ENCODE measurements at regions not wholly inside any gene's neighbourhood (a gene's known extent, or its start where the extent isn't known, plus 50 kb on each side); places are given as distances from the start of the nearest gene placed in this dataset.
"Not testable (repeated sequence)": the region's sequence is repeated elsewhere in the genome, so short reads cannot be mapped to it uniquely, and the experiment has no call there.

DNA sequence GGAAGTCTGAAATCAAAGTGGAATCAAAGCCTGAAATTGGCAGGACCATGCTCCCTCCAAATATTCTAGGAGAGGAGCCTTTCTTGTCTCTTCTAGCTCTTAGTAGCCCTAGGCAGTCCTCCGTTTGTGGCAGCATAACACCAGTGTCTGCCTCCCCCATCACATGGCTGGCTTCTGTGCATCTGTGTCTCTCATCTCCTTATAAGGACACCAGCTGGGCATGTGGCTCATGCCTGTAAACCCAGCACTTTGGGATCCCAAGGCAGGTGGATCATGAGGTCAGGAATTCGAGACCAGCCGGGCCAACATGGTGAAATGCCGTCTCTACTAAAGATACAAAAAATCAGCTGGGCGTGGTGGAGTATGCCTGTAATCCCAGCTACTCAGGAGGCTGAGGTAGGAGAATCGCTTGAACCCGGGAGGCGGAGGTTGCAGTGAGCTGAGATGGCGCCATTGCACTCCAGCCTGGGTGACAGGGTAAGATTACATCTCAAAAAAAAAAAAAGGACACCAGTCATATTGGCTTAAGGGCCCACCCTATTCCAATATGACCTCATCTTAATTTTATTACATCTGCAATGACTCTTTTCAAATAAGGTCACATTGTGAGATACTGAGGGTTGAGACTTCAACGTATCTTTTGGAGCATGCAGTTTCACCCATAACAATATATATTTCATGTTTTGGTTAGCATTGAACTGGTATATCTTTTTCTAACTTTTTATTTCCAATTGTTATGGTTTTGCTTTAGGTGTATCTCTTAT lies 148.0 kb upstream of the TPM1 start:
- no peak for DNase-seq (ENCODE audit: low read depth)

DNA sequence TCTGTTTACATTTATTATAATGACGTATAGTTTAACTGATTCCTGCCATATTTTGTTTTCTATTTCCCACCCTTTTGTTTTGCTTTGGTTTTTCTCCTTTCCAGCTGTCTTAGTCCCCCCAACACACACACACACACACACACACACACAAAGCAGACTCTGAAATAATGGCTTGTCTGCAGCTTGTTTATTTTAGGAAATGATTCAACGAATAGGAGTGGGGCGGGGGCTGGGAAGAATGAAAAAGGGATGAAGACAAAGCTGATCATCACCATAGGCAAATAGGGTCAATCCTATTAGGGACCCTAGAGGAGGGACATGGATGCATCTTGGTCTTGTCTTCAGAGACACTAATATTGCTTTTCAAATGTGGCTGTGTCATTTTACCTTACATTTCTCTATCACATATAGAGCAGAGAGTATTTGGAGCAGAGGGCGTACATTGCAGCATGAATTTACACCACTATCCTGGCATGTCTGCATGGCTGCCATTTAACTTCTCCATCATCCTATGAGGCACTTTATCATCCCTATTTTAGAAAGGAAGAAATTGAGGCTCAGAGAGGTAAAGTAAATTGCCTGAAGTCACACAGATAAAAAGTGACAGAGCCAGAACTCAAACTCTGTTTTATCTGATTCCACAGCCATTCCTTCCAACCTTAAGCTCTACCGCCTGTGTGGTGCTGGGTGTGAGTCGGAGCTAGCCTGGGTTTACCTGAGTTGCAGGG lies 147.2 kb upstream of the TPM1 start:
- peak; percentile 77 for DNase-seq (ENCODE audit: low read depth)

DNA sequence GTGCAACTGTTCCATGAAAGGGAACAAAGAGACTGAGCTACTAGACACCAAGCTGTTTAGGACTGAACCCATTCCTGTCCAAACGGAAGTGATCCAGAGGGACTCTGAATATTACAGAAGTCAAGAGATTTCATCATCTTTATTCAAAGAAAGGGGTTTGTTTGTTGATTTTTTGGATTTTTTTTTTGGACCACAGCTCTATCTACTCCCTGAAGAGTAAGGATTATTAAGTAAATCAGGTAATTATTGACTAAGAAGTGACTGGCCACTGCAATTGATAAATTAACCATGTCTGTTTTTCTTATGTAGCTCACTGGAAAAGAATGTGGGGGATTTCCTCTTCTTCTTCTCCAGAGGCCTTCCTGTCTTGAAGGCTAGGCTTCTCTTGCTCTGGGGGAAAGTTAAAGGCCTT lies 146.6 kb upstream of the TPM1 start:
- peak; percentile 68 for DNase-seq (ENCODE audit: low read depth)

DNA sequence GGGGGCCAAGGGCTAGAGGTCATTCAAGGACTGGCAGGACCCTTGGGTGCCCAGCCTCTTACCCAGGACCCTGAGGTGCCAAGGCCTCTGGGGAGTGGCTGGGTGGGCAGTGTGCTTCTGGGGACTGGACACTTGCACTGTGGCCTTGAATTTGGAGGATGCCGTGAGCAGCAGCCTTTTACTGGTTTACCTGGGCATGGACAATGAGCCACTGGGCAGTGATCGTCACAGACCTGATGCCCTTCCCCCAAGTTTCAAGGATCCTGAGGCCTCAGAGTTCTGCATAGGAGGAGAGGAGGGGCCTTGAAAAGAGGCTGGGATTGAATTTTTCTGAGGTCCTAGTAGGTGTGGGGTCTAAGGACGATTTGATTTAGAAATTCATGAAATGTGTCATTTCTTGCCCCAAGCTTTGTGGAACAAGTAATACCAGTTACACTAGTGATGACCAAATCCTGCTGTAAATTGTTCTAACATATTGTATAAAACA lies 146.1 kb upstream of the TPM1 start:
- DNase-seq (ENCODE audit: low read depth), result no peak

DNA sequence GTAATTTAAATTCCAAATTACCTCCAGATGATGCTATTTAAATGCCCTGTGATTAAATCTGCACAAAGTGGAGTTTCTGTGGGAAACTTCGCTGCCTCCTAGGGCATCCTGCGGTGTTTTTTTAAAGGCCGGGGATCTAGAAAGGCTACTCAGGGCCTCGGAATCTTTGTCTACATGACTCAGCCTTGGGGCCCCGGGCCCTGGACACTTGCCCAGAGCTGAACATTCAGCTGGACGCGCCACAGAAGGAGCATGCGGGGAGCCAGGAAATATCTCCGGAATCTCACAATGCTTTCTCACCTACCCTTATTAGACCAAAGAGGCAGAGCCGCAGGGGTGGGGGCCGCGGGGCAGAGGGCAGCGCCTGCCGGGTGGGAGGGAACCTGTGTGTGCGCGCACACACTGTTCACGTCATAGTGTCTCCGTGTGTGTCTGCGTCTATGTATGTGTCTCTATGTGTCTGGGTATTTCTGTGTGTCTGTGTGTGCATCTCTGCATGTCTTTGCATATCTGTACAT lies 145.5 kb upstream of the TPM1 start:
- peak; percentile 98 for DNase-seq (ENCODE audit: low read depth)

DNA sequence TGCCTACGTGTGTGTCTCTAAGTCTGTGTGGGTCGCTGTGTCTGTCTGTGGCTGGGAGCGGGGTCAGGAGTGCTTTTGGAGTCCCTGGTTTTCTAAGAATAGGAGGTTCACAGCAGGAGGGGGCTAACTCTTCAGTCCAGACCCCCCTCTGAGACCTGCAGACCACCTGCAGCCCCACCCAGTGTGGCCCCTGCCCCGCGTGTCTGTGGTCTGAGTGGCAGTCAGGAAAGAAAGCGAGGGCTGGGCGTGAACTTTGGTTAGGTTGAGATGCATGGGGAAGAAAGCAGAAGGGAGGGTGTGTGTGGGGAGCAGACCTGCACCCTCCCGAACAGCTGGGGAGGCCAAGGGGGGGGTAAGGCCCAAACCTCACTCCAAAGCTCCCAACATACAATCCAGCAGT lies 144.9 kb upstream of the TPM1 start:
- no peak for DNase-seq (ENCODE audit: low read depth)

DNA sequence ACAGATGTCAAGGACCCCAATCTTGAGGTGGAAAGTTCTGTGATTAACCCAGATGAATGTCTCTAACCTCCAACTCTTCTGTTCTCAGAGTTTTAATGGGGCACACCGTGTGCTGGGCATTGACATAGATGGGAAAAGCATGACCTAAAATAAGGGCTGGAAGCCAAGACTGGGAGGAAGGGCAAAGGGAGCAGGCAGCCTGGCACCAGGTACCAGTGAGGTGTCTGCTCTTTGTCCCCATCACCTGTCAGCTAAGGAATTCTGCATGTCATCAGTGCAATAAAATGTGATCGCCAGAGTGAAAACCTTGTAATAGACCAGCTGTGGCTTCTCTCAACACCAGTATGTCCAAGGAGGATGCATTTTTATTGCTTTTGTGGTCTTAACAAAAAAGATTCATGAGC lies 143.5 kb upstream of the TPM1 start:
- DNase-seq (ENCODE audit: low read depth), result no peak

DNA sequence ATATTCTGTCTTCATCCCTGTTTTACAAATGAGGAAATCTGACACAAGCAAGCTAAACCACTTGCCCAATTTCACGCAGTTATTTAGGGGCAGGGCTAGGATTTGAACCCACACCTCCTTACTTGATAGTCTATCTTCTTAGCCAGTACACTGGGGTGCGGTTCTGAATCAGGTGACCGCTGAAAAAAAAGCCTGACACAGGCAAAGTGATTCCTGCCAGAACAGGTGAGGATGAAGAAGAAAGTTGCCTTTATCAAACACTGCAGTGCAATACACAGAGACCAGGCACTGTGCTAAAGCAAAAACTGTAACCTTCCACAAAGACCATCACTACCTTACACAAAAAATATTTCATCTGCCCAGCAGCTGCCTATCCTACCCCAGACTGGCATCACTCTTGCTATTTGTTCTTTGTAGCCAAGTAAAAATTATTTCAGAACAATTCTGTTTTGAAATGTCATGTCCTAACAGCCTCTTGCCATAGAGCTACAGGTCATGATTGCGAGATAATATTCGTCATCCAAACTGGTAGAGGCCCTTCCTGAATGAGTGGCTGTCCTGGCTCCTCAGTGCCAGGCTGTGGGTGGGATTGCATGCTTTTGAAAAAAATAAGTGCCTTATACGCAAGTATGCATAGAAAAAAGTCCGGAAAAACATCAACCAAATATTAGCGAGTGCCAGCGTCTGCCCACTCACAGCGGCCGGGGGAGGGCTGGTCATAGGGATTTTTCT lies 142.3 kb upstream of the TPM1 start:
- DNase-seq (ENCODE audit: low read depth), result no peak

DNA sequence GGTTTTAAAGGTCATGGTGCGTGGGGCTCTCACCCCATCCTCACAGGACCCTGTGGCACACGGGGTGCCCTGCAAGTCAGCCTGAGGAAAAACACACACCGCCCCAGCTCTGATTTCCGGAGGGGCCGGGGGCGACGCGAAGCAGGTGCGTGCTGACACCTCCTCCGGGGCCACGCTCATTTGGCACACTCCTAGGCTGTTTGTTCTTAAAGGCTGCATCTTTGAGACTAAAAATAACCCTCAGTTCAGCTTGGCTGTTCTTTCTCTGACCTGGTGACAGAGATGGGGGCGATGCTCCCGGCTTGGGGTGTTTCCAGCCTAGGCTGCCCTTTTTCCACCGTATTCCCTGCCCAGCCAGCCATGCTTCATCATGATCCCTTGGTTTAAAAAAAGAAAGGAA lies 141.5 kb upstream of the TPM1 start:
- no peak for DNase-seq (ENCODE audit: low read depth)

DNA sequence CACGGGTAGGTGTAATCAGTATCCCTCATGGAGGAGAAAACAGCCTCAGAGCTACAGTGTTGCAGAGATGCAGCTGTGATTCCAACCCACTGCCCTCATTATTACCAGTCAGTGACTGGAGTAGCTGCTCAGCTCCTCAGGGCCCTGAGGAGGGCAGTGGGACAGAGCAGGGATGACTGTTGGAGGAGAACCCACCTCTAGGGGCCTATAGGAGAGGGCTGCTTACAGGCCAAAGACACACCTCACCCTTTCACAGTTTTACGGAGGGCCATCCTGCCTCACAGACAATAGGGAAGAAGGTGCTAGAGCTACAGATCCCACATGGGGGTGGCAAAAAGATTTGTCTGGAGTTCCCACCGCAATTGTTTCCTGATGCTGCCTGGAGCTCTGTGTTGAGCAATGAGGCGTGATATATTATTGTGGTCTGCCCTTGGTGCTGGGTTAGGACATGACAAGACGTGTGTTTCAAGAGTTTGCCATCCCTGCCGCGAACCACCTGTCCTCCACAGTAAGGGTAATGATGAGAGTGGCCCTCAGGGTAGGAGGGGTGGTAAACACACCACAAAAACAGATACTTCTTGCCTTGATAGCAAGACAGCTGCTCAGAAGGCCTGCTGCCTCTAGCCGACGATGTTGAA lies 140.5 kb upstream of the TPM1 start:
- no peak for DNase-seq (ENCODE audit: low read depth)

DNA sequence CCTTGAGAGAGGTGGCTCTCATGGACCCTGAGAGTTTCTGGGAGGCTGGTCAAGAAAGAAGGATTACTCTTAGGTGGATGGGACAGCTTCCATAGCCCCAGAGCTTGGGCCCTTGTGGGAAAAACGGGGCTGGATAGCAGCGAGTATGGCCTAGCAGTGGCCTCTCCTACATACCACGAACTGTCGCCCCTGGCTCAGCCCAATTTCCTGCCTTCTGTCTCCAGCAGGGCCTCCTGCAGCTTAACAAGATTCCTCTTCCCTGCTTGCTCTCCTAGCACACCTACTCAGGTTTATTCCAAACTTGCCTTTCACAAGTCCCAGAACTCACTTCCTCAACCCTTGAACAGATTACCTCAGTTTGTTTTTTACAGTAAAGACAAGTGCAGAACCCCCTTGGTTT lies 139.7 kb upstream of the TPM1 start:
- no peak for DNase-seq (ENCODE audit: low read depth)

DNA sequence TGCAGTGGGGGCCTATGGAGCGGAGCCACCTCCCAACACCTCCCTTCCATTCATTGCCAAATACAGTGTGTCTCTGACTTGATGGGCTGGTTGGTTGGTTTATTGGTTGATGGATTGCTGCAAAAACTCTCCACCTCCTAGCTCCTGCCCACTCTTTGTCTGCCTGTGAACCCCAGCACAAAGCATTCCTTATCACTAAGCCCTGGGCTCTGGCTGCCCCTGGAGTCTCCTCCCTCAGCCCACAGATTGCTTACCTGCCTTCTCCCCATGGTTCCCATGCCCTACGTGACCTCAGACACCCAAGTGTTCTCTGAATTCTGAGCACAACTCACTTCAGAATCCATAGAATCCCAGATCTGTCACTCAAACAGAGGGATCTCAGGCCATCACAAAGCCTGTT lies 139.1 kb upstream of the TPM1 start:
- no peak for DNase-seq (ENCODE audit: low read depth)

DNA sequence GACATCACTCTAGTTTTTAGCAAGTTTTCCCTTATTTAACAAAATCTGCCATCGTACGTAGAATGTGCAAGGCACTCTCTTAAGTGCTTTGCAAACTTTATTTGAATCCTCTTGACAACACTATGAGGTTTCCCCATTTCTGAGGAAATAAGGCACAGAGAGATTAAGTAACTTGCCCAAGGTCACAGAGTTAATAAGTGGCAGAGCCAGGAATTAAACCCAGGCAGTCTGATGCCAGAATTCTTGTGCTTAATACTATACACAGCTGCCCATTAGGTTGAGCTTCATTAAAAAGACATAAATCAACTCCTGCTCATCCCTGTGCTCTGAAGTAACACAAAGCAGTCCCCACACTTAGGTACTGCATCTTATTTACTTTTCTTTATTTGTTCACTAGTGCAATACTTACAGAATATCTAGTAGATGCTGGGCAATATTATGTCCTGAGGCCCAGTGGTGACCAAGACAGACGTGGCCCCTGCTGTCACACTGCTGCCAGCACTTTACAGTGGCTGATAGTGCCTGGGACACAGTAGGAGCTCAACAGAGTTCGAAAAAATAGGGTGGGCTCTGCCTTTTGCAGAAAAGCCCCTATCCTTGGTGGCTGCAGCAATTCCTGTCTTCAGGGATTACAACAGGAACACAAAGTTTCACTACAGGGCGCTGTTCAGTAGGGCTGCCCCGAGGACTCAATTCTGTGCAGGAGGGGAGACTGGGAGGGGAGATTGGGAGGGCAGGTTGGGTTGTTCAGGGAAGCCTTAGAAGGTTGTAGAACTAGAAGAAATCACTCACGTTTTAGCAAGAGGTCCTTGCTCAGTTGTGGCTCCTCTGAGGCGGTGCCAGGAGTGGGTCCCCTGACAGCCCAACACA lies 138.3 kb upstream of the TPM1 start:
- no peak for DNase-seq (ENCODE audit: low read depth)

DNA sequence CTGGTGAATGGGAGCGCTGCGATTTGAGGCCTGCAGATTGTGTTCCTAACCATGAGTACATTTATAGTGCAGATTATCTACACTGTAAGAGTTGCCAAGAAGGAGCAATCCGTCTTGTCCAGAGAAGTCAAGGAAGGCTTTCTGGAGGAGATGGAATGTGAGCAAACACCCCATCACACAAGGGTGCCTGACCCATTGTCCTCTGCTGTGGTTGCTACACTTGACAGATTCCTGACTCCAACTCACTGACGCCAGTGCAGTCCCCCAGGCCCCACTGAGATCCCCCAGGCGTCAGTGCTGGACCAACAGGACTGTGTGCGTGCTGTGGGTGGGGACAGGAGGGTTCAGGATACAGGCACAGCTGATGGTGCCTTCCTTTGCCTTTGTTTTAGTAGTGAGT lies 135.9 kb upstream of the TPM1 start:
- DNase-seq (ENCODE audit: low read depth), result no peak

DNA sequence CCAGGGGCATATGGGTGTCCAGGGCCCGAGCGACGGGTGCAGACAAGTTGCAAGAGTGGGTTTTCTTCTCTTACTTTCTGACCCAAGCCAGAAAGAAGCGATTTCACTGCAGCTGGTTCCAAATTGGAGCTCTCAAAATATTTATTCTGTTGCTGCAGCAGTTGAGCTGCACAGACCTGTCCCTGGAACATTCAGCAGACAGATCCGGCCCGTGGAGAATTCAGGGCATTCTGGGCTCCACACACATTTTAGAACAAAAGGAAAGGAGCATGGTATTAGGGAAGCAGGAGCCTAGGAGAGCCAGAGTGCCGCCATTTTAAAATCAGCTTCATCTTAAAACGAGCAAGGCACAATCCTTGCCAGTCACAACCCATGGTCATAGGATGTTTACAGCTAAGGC lies 135.3 kb upstream of the TPM1 start:
- DNase-seq (ENCODE audit: low read depth), result no peak

DNA sequence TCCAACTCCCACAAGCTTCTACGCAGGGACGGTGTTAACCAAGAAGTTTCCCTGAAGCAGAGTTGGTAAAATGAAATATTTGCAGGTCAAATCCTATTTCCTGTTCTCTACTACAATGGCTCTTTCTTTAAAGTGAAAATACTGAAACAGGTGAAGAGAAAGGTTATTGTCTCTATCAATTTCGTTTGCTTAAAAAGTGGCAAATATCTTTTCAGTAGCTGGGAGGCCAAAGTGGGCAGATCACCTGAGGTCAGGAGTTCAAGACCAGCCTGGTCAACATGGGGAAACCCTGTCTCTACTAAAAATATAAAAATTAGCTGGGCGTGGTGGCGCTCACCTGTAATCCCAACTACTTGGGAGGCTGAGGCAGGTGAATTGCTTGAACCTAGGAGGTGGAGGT lies 134.2 kb upstream of the TPM1 start:
- not testable (repeated sequence) for DNase-seq (ENCODE audit: low read depth)

DNA sequence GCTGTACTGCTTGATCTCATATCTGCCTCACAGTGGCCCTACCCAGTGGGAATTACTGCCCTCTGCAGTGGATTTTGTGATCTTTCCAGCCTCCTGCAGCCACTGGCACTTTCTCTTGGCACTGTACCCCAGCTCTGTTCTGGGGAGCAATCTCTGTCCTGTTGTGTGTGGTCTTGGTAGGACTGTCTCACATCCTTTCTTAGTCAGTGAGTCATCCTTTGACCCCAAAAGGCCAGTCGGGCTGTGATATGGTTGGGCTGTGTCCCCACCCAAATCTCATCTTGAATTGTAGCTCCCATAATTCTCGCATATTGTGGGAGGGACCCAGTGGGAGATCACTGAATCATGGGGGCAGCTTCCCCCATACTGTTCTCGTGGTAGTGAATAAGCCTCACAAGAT lies 133.3 kb upstream of the TPM1 start:
- DNase-seq (ENCODE audit: low read depth), result no peak

DNA sequence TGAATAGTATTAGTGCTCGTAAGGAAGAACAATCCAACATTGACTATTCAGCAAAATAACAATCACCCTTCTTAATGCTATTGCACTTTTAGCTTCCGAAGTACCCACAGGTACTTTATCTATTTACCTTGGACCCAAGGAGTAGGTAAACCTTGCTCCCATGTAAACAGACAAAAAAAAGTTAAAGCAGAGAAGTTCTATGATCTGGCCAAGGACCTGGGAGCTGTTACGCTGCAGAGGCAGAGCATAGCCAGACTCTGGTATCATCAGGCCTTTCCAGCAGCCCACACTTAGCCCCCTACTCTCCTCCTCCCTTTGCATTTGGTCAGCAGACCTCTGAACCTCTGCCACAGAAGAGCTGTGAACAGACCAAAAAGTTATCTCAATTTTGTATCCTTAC lies 130.3 kb upstream of the TPM1 start:
- no peak for DNase-seq (ENCODE audit: low read depth)

DNA sequence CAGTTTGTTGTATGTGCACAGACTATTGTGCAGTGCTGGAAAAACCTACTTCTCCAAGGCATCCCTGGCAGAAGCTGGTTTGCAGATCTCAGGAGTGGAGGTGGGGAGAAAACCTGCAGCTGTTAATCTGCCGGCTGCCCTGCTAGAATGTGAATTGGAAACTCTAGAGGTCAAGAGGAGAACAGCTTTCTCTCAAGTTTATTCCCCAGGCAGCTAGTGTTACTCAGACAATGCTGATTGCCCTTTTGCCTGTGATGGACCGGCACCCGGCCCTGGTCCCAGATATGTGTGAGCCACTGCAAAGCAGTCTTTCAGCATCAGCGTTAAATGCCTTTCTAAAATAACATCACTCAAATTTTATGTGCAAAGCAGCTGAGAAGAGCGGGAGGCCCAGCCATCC lies 129.7 kb upstream of the TPM1 start:
- no peak for DNase-seq (ENCODE audit: low read depth)

DNA sequence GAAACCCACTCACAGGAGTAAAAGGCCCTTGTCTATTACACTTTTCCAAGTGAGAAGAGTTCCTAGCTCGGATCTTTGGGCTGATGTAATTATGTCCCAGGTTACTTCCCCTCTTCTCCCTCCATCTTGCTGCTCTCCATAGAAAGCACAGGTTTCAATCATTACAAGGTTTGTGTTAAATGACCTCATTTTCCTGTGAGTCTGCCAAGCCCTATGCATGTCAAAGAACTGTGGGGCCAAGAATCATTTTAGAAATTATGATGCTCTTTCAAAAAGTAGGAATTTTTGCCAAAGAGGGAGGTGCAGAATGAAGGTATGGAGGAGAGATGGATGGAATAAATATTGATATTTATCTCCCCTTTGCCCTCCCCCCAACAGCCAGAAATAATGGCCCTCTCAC lies 129.3 kb upstream of the TPM1 start:
- no peak for DNase-seq (ENCODE audit: low read depth)

DNA sequence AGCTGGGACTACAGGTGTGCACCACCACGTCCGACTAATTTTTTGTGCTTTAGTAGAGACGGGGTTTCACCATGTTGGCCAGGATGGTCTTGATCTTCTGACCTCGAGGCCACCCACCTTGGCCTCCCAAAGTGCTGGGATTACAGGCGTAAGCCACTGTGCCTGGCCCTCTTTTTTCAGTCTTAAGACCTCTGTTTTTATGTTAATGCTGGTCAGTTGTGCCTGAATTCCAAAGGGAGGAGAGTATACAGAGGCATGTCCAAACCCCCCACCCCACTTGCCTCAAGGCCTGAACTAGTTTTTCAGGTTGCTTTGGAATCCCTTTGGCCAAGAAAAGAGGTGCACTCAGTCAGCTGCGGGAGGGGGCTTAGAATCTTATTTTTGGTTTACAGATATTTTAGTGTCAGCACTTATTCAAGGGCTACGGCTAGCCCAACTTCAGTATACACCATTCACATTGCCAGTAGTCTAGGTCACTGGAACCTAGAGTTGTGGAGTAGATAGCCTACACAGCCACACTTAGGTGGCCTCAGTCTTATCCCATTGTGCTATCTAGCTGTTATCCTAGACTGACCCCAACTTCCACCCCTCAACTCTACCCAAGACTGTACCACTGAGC lies 128.0 kb upstream of the TPM1 start:
- DNase-seq (ENCODE audit: low read depth), result no peak

Measured in non-pigmented ciliary epithelial cell (primary cell).